H1 (cell line): ENCODE measurements at regions not wholly inside any gene's neighbourhood (a gene's known extent, or its start where the extent isn't known, plus 50 kb on each side); places are given as distances from the start of the nearest gene placed in this dataset.

Experiments used
- CTCF ChIA-PET: fragments of 300-600 bp; sonication (Branson Sonifier 250); formaldehyde crosslinking; loops from one replicate; lab custom pipeline; 2021; ENCODE audit not compliant: partially characterized antibody; lab: Charles Lee
- POLR2A ChIA-PET: fragments of 300-600 bp; sonication (Branson Sonifier 250); formaldehyde crosslinking; loops from one replicate; lab custom pipeline; 2021; ENCODE audit warnings: inconsistent platforms; ENCODE audit not compliant: partially characterized antibody; lab: Charles Lee
- DNase-seq, 2 experiments: peaks; one replicate each; pipeline versions ENCODE4 v3.0.0 to v3.0.0-alpha.2; 2010 to 2022; ENCODE audit warnings: low spot score in 2 of 2, low read depth in 1 of 2, mixed read lengths in 1 of 2
- FAIRE-seq: peaks from 2 replicates; lab custom pipeline; 2011; peaks lifted over from hg19 to GRCh38; lab: Jason Lieb, UNC
- H2AFZ ChIP-seq: 2 replicates; pipeline ENCODE4 v1.8.1; 2012; ENCODE audit warnings: low read length, inconsistent platforms
- H2AK5ac ChIP-seq: 2 replicates; pipeline ENCODE4 v1.6.1; 2013; ENCODE audit warnings: low read depth, low read length
- H2BK120ac ChIP-seq: replicated peaks from 2 replicates; pipeline ENCODE3; 2013; ENCODE audit warnings: low read depth, low read length, inconsistent platforms
- H2BK12ac ChIP-seq: 2 replicates; pipeline ENCODE4 v1.6.1; 2013; ENCODE audit warnings: low read depth, low read length
- H2BK15ac ChIP-seq: 2 replicates; pipeline ENCODE4 v1.6.1; 2013; ENCODE audit warnings: low read length
- H2BK20ac ChIP-seq: 2 replicates; pipeline ENCODE4 v1.6.1; 2013; ENCODE audit warnings: low read length
- H2BK5ac ChIP-seq: 2 replicates; pipeline ENCODE4 v1.6.1; 2013; ENCODE audit warnings: low read depth, low read length
- H3K14ac ChIP-seq: 2 replicates; pipeline ENCODE4 v1.6.1; 2013; ENCODE audit warnings: inconsistent platforms; ENCODE audit not compliant: insufficient read length
- H3K18ac ChIP-seq: 2 replicates; pipeline ENCODE4 v1.6.1; 2013; ENCODE audit warnings: low read length; ENCODE audit errors: extremely low read depth
- H3K23ac ChIP-seq: 2 replicates; pipeline ENCODE4 v1.6.1; 2013; ENCODE audit warnings: inconsistent platforms; ENCODE audit not compliant: insufficient read length
- H3K23me2 ChIP-seq: 2 replicates; pipeline ENCODE4 v1.6.1; 2013; ENCODE audit warnings: low read depth, low read length
- H3K27ac ChIP-seq: 2 replicates; pipeline ENCODE4 v1.6.1; 2011; ENCODE audit warnings: low read depth, low read length, inconsistent platforms
- H3K27me3 ChIP-seq, 4 experiments: replicated peaks in 1 of 4; 1 replicate in 1 of 4; 2 replicates in 3 of 4; pipeline versions ENCODE4 v1.6.1 to v1.8.1; 2011 to 2013; ENCODE audit warnings: low read length in 3 of 4, mild to moderate bottlenecking in 3 of 4, inconsistent platforms in 2 of 4, mixed read lengths in 2 of 4, moderate library complexity in 1 of 4; ENCODE audit not compliant: control insufficient read depth in 3 of 4, insufficient read depth in 3 of 4; ENCODE audit errors: extremely low read depth in 1 of 4
- H3K36me3 ChIP-seq, 4 experiments: 2 replicates each; pipeline versions ENCODE4 v1.6.1 to v1.8.1; 2011 to 2013; ENCODE audit warnings: mild to moderate bottlenecking in 4 of 4, low read length in 3 of 4, moderate library complexity in 2 of 4, control low read depth in 1 of 4, inconsistent platforms in 1 of 4; ENCODE audit not compliant: insufficient read depth in 4 of 4, control insufficient read depth in 2 of 4
- H3K4ac ChIP-seq: replicated peaks from 2 replicates; pipeline ENCODE3; 2013; ENCODE audit warnings: low read length, low read depth, mixed read lengths, inconsistent platforms; ENCODE audit not compliant: insufficient read length
- H3K4me1 ChIP-seq, 4 experiments: replicated peaks in 1 of 4; 1 replicate in 1 of 4; 2 replicates in 3 of 4; pipeline versions ENCODE4 v1.6.1 to v1.8.1; 2011 to 2013; ENCODE audit warnings: low read length in 3 of 4, inconsistent platforms in 2 of 4, mixed read lengths in 1 of 4; ENCODE audit not compliant: insufficient read depth in 4 of 4, control insufficient read depth in 3 of 4
- H3K4me2 ChIP-seq, 2 experiments: 2 replicates each; pipeline versions ENCODE4 v1.6.1 to v1.8.1; 2011 to 2013; ENCODE audit warnings: low read depth in 2 of 2, low read length in 2 of 2, control low read depth in 1 of 2, inconsistent platforms in 1 of 2, mild to moderate bottlenecking in 1 of 2; ENCODE audit not compliant: insufficient read depth in 1 of 2
- H3K4me3 ChIP-seq, 4 experiments: fragments of 200-600, 300-600 bp in 1 of 4; sonication (generic), shearing (Covaris generic), sonication (Bioruptor Twin) in 1 of 4; 2 replicates each; pipeline versions ENCODE4 v1.5.1 to v1.8.1; 2011 to 2016; ENCODE audit warnings: low read length in 4 of 4, low read depth in 3 of 4, control low read depth in 2 of 4, inconsistent platforms in 2 of 4, mild to moderate bottlenecking in 2 of 4, mixed read lengths in 1 of 4, moderate library complexity in 1 of 4; ENCODE audit not compliant: insufficient read depth in 2 of 4; ENCODE audit errors: extremely low read depth in 1 of 4
- H3K56ac ChIP-seq: replicated peaks from 2 replicates; pipeline ENCODE3; 2013; ENCODE audit warnings: low read depth, mild to moderate bottlenecking, mixed read lengths, low read length, inconsistent platforms; ENCODE audit not compliant: insufficient read length
- H3K79me1 ChIP-seq: 2 replicates; pipeline ENCODE4 v1.6.1; 2013; ENCODE audit warnings: low read depth, low read length, control low read depth
- H3K79me2 ChIP-seq, 2 experiments: 2 replicates each; pipeline versions ENCODE4 v1.6.1 to v1.8.1; 2012 to 2013; ENCODE audit warnings: low read length in 2 of 2, mild to moderate bottlenecking in 2 of 2, inconsistent platforms in 1 of 2; ENCODE audit not compliant: insufficient read depth in 2 of 2, control insufficient read depth in 1 of 2
- H3K9ac ChIP-seq, 4 experiments: replicated peaks in 1 of 4; 1 replicate in 1 of 4; 2 replicates in 3 of 4; pipeline versions ENCODE4 v1.6.1 to v1.8.1; 2011 to 2013; ENCODE audit warnings: low read depth in 3 of 4, low read length in 3 of 4, control low read depth in 2 of 4, mild to moderate bottlenecking in 2 of 4, moderate library complexity in 2 of 4, inconsistent platforms in 1 of 4; ENCODE audit errors: extremely low read depth in 1 of 4
- H3K9me3 ChIP-seq, 2 experiments: 2 replicates each; pipeline versions ENCODE4 v1.6.1 to v1.8.1; 2012 to 2013; ENCODE audit warnings: mild to moderate bottlenecking in 2 of 2, moderate library complexity in 2 of 2, control low read depth in 1 of 2, inconsistent platforms in 1 of 2, low read depth in 1 of 2, low read length in 1 of 2, mixed read lengths in 1 of 2; ENCODE audit not compliant: insufficient read depth in 2 of 2
- H4K20me1 ChIP-seq, 2 experiments: replicated peaks in 1 of 2; 2 replicates each; pipeline versions ENCODE3 to v1.8.1; 2011 to 2013; ENCODE audit warnings: inconsistent platforms in 2 of 2, low read length in 2 of 2, mild to moderate bottlenecking in 1 of 2; ENCODE audit not compliant: insufficient read depth in 2 of 2, control insufficient read depth in 1 of 2
- H4K5ac ChIP-seq: 2 replicates; pipeline ENCODE4 v1.6.1; 2013; ENCODE audit warnings: low read length, low read depth, mixed read lengths, inconsistent platforms; ENCODE audit not compliant: insufficient read length
- H4K8ac ChIP-seq: 2 replicates; pipeline ENCODE4 v1.8.0; 2013; ENCODE audit warnings: mild to moderate bottlenecking, moderate library complexity, low read length, inconsistent platforms; ENCODE audit not compliant: insufficient read depth; ENCODE audit errors: extremely low read depth
- H4K91ac ChIP-seq: replicated peaks from 2 replicates; pipeline ENCODE3; 2013; ENCODE audit warnings: low read length, mixed read lengths, inconsistent platforms; ENCODE audit not compliant: insufficient read length
- ASH2L ChIP-seq: fragments of 200-600, 300-600 bp; sonication (generic); IDR thresholded peaks from one replicate; pipeline ENCODE4 v1.7.1; 2017; ENCODE audit warnings: low read length
- BRCA1 ChIP-seq: IDR thresholded peaks from 2 replicates; pipeline ENCODE4 v1.6.1; 2012; ENCODE audit warnings: low read depth, low read length, improper control_type of control experiment
- CEBPB ChIP-seq: IDR thresholded peaks from 2 replicates; pipeline ENCODE4 v1.6.1; 2012; ENCODE audit warnings: low read depth, low read length
- CTBP2 ChIP-seq: IDR thresholded peaks from 2 replicates; pipeline ENCODE4 v1.7.0; 2011; ENCODE audit warnings: borderline replicate concordance, mild to moderate bottlenecking, moderate library complexity, mixed read lengths, low read length; ENCODE audit not compliant: insufficient read depth, insufficient read length
- FOSL1 ChIP-seq: IDR thresholded peaks from 2 replicates; pipeline ENCODE4 v1.6.1; 2011; ENCODE audit warnings: mild to moderate bottlenecking, low read depth, low read length, moderate library complexity; ENCODE audit not compliant: insufficient read depth
- GABPA ChIP-seq: IDR thresholded peaks from 2 replicates; pipeline ENCODE4 v1.6.1; 2011; ENCODE audit warnings: mild to moderate bottlenecking, low read length, moderate library complexity, borderline replicate concordance; ENCODE audit not compliant: insufficient read depth
- HDAC6 ChIP-seq: IDR thresholded peaks from one replicate; pipeline ENCODE4 v1.7.1; 2012; ENCODE audit warnings: low read depth, mild to moderate bottlenecking, inconsistent platforms, low read length, moderate library complexity
- NRF1 ChIP-seq: IDR thresholded peaks from 2 replicates; pipeline ENCODE4 v1.6.1; 2011; ENCODE audit warnings: mild to moderate bottlenecking, low read depth, low read length, improper control_type of control experiment
- POLR2AphosphoS5 ChIP-seq: IDR thresholded peaks from 2 replicates; pipeline ENCODE4 v1.6.1; 2011; ENCODE audit warnings: low read depth, low read length
- SP1 ChIP-seq: IDR thresholded peaks from 2 replicates; pipeline ENCODE4 v1.6.1; 2011; ENCODE audit warnings: low read depth, low read length
- SP2 ChIP-seq: IDR thresholded peaks from 2 replicates; pipeline ENCODE4 v1.6.1; 2012; ENCODE audit warnings: mild to moderate bottlenecking, low read length, inconsistent platforms
- SRF ChIP-seq: IDR thresholded peaks from 2 replicates; pipeline ENCODE4 v1.6.1; 2011; ENCODE audit warnings: mild to moderate bottlenecking, low read depth, low read length, moderate library complexity
- TCF12 ChIP-seq: IDR thresholded peaks from 2 replicates; pipeline ENCODE4 v1.6.1; 2011; ENCODE audit warnings: low read depth, mild to moderate bottlenecking, low read length
- WGBS, 2 experiments: shearing (Covaris generic) in 1 of 2; methylation state at CpG; one replicate each; pipeline versions ENCODE4 v1.1.6 to v1.1.7; 2013 to 2015; ENCODE audit warnings: low lambda C conversion rate in 2 of 2, mixed read lengths in 2 of 2, inconsistent platforms in 1 of 2, low coverage in 1 of 2, missing lambda C conversion rate in 1 of 2; ENCODE audit not compliant: insufficient replicate concordance in 2 of 2, insufficient coverage in 1 of 2, insufficient read length in 1 of 2; ENCODE audit errors: extremely low coverage in 1 of 2, missing lambda C conversion rate in 1 of 2; 5-methylcytosine and 5-hydroxymethylcytosine counted together

- no peak overlapping the region for H3K23ac ChIP-seq
- no peak overlapping the region for H3K4me2 ChIP-seq
- no peaks in the 10 kb centered on the region for H3K36me3 ChIP-seq
- H2BK5ac ChIP-seq: no peak overlapping the region
- no peak overlapping the region for H2BK20ac ChIP-seq
- H3K18ac ChIP-seq: no peak overlapping the region
- H2BK120ac ChIP-seq: no peak overlapping the region
- WGBS, 2 experiments: 63% methylated on average over 3 of the region's 3 CpGs; no CpG with 5 or more reads in 1 of the 2 experiments
- no peaks in the 10 kb centered on the region for H3K79me1 ChIP-seq
- H2AFZ ChIP-seq: no peak overlapping the region
- ChIA-PET POLR2A (no interaction called here), CTCF (interaction anchor here (0.6 to 1.9 kb wide), 4 partner anchors 8 to 61 kb away, joined by 3 to 7 read pairs (median 4); no protein-coding TSS in a partner anchor)
- no peaks in the 10 kb centered on the region for H3K9me3 ChIP-seq
- H4K5ac ChIP-seq: no peak overlapping the region
- FAIRE-seq: no peak
- no peak for DNase-seq
- no peak overlapping the region for H3K9ac ChIP-seq
- TF ChIP-seq TCF12 (no peak), CEBPB (no peak), SP2 (no peak), POLR2AphosphoS5 (no peak), ASH2L (no peak), SRF (no peak), CTBP2 (no peak), HDAC6 (no peak), BRCA1 (no peak), GABPA (no peak), NRF1 (no peak), FOSL1 (no peak), SP1 (no peak)
- H2BK12ac ChIP-seq: no peak overlapping the region
- H3K27me3 ChIP-seq: no peaks in the 10 kb centered on the region
- no peaks in the 10 kb centered on the region for H3K23me2 ChIP-seq
- H4K91ac ChIP-seq: no peak overlapping the region
- H3K4me1 ChIP-seq: no peaks in the 10 kb centered on the region
- no peak overlapping the region for H2BK15ac ChIP-seq
- H3K14ac ChIP-seq: no peak overlapping the region
- H4K20me1 ChIP-seq: no peaks in the 10 kb centered on the region
- H3K56ac ChIP-seq: no peak overlapping the region
- no peak overlapping the region for H3K4ac ChIP-seq
- no peak overlapping the region for H2AK5ac ChIP-seq
- no peak overlapping the region for H3K27ac ChIP-seq
- H4K8ac ChIP-seq: no peak overlapping the region
- no peak overlapping the region for H3K4me3 ChIP-seq
- H3K79me2 ChIP-seq: no peaks in the 10 kb centered on the region
Measured at GRCh38 chr12:67154901-67155300, 114.3 kb upstream of the CAND1 start.
